Stomach (tissue), 4 donors: ENCODE measurements at regions not wholly inside any gene's neighbourhood (a gene's known extent, or its start where the extent isn't known, plus 50 kb on each side); places are given as distances from the start of the nearest gene placed in this dataset.

Source experiments
- EP300 ChIP-seq: sonication (generic); formaldehyde crosslinking; IDR thresholded peaks from one replicate; pipeline ENCODE4 v1.6.1; 2017; ENCODE audit warnings: antibody characterized with exemption
- POLR2A ChIP-seq, 4 donors: fragments of 450-650 bp; IDR thresholded peaks; one replicate each; pipeline ENCODE4 v1.6.1; 2016; ENCODE audit warnings: antibody characterized with exemption in 4 of 4, control low read depth in 2 of 4, mild to moderate bottlenecking in 1 of 4, moderate library complexity in 1 of 4
- POLR2AphosphoS5 ChIP-seq, 3 donors: sonication (generic); formaldehyde crosslinking; IDR thresholded peaks; one replicate each; pipeline ENCODE4 v1.6.1; 2016; ENCODE audit warnings: antibody characterized with exemption in 3 of 3
- TF ChIP-seq, protein P1 (sequence below), 7 experiments: fragments of 450-650 bp in 4 of 7; fragments of 200-600 bp in 3 of 7; sonication (generic) in 3 of 7; IDR thresholded peaks; one replicate each; pipeline ENCODE4 v1.5.1; 2016 to 2019; ENCODE audit warnings: antibody characterized with exemption in 7 of 7, control low read depth in 2 of 7, mild to moderate bottlenecking in 1 of 7

DNA sequence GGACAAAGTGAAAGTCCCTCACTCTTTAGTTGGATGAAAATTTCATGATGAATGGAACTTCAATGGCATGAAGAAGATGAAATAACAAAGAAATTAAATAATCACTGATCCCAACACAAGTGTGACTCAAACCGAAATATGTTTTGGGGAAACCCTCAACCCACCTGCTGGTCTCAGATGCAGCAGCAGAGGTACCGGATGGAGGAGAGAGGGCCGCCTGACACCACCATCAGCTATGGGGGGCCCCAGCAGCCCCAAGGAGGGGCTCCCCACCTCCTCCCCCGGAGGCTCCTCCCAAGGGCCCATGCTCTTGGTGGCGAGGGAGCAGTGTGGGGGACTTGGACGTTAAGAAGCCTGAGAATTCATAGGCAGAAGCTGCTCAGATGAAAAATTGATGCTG lies 137.2 kb upstream of the ADARB2 start:
- TF ChIP-seq, protein P1, sequence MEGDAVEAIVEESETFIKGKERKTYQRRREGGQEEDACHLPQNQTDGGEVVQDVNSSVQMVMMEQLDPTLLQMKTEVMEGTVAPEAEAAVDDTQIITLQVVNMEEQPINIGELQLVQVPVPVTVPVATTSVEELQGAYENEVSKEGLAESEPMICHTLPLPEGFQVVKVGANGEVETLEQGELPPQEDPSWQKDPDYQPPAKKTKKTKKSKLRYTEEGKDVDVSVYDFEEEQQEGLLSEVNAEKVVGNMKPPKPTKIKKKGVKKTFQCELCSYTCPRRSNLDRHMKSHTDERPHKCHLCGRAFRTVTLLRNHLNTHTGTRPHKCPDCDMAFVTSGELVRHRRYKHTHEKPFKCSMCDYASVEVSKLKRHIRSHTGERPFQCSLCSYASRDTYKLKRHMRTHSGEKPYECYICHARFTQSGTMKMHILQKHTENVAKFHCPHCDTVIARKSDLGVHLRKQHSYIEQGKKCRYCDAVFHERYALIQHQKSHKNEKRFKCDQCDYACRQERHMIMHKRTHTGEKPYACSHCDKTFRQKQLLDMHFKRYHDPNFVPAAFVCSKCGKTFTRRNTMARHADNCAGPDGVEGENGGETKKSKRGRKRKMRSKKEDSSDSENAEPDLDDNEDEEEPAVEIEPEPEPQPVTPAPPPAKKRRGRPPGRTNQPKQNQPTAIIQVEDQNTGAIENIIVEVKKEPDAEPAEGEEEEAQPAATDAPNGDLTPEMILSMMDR (IDR thresholded peaks at IDR 0.05): no peak
- TF ChIP-seq POLR2A (IDR thresholded peaks at IDR 0.05): no peak
- no peak for TF ChIP-seq EP300
- no peak for TF ChIP-seq POLR2AphosphoS5 (IDR thresholded peaks at IDR 0.05)
